GM12891 (cell line): ENCODE measurements at regions not wholly inside any gene's neighbourhood (a gene's known extent, or its start where the extent isn't known, plus 50 kb on each side); places are given as distances from the start of the nearest gene placed in this dataset.

ENCODE experiments used
- PAX5 ChIP-seq: IDR thresholded peaks from 2 replicates; pipeline ENCODE4 v1.6.1; 2011; ENCODE audit warnings: low read length, moderate library complexity, mild to moderate bottlenecking; ENCODE audit not compliant: insufficient read depth, severe bottlenecking
- POLR2A ChIP-seq: IDR thresholded peaks from 2 replicates; pipeline ENCODE4 v1.6.1; 2011; ENCODE audit warnings: low read depth, low read length, control low read depth
- POLR2AphosphoS5 ChIP-seq: IDR thresholded peaks from 2 replicates; pipeline ENCODE4 v1.6.1; 2011; ENCODE audit warnings: low read depth, low read length, control low read depth
- POU2F2 ChIP-seq: IDR thresholded peaks from 2 replicates; pipeline ENCODE4 v1.6.1; 2011; ENCODE audit warnings: low read depth, mild to moderate bottlenecking, control low read depth, low read length, moderate library complexity
- SPI1 ChIP-seq: IDR thresholded peaks from 2 replicates; pipeline ENCODE4 v1.6.1; 2011; ENCODE audit warnings: low read depth, low read length, control low read depth
- TAF1 ChIP-seq: IDR thresholded peaks from 2 replicates; pipeline ENCODE4 v1.6.1; 2011; ENCODE audit warnings: low read depth, low read length, control low read depth

GRCh38 chr4:19386786-19387185 lies 864.9 kb upstream of the SLIT2 start:
- TF ChIP-seq POLR2A (no peak), POLR2AphosphoS5 (no peak), TAF1 (no peak), PAX5 (no peak), SPI1 (no peak), POU2F2 (no peak)
